SU-DHL-6 (cell line): ENCODE measurements at regions not wholly inside any gene's neighbourhood (a gene's known extent, or its start where the extent isn't known, plus 50 kb on each side); places are given as distances from the start of the nearest gene placed in this dataset.

Experiments used
- H2AFZ ChIP-seq: fragments of 200-600 bp; sonication (generic); 2 replicates; pipeline ENCODE4 v1.6.1; 2014; ENCODE audit warnings: low read depth, mild to moderate bottlenecking, moderate library complexity, mixed read lengths, antibody characterized with exemption, low read length; ENCODE audit not compliant: severe bottlenecking
- H3F3A ChIP-seq: fragments of 200-600 bp; shearing (Covaris generic); 2 replicates; pipeline ENCODE4 v1.6.0; 2016; ENCODE audit warnings: antibody characterized with exemption, mild to moderate bottlenecking; ENCODE audit not compliant: insufficient read depth
- H3K27ac ChIP-seq: fragments of 200-600 bp; sonication (generic); 2 replicates; pipeline ENCODE4 v1.5.1; 2016; ENCODE audit warnings: low read depth, mild to moderate bottlenecking, low read length, moderate library complexity, mixed read lengths
- H3K27me3 ChIP-seq: fragments of 200-600 bp; sonication (generic), shearing (Covaris generic); 2 replicates; pipeline ENCODE4 v1.6.0; 2014; ENCODE audit warnings: mild to moderate bottlenecking, low read length
- H3K36me3 ChIP-seq: fragments of 200-600 bp; sonication (generic); 2 replicates; pipeline ENCODE4 v1.6.1; 2014; ENCODE audit warnings: mild to moderate bottlenecking, low read length, mixed read lengths
- H3K4me2 ChIP-seq: fragments of 300-600, 200-600 bp; shearing (Covaris generic), sonication (generic); 2 replicates; pipeline ENCODE4 v1.6.0; 2014; ENCODE audit warnings: low read length, low read depth, mild to moderate bottlenecking; ENCODE audit not compliant: poor library complexity, severe bottlenecking
- H3K4me3 ChIP-seq: fragments of 200-600 bp; sonication (generic); 2 replicates; pipeline ENCODE4 v1.5.1; 2014; ENCODE audit warnings: antibody characterized with exemption, low read length, mild to moderate bottlenecking, mixed read lengths; ENCODE audit not compliant: insufficient read depth, poor library complexity, severe bottlenecking
- H3K79me2 ChIP-seq: fragments of 200-600 bp; sonication (generic); 2 replicates; pipeline ENCODE4 v1.6.1; 2014; ENCODE audit warnings: mild to moderate bottlenecking, low read length, moderate library complexity; ENCODE audit not compliant: insufficient read depth
- H3K9ac ChIP-seq: fragments of 200-600 bp; sonication (generic); 2 replicates; pipeline ENCODE4 v1.7.0; 2014; ENCODE audit warnings: mild to moderate bottlenecking, low read length
- H3K9me2 ChIP-seq: fragments of 200-600 bp; sonication (generic); replicated peaks from 2 replicates; pipeline ENCODE4 v1.6.1; 2014; ENCODE audit warnings: low read length; ENCODE audit not compliant: insufficient read depth
- H3K9me3 ChIP-seq: fragments of 200-600 bp; sonication (generic); 2 replicates; pipeline ENCODE4 v1.6.1; 2014; ENCODE audit warnings: low read length, mixed read lengths; ENCODE audit not compliant: insufficient read depth
- H4K20me1 ChIP-seq: fragments of 200-600 bp; sonication (generic); 2 replicates; pipeline ENCODE4 v1.6.1; 2014; ENCODE audit warnings: low read depth, mild to moderate bottlenecking, antibody characterized with exemption, low read length, moderate library complexity, mixed read lengths
- CTCF ChIP-seq: fragments of 200-600 bp; sonication (generic); IDR thresholded peaks from one replicate; pipeline ENCODE4 v1.5.1; 2017; ENCODE audit warnings: antibody characterized with exemption, mild to moderate bottlenecking, low read length, moderate library complexity; ENCODE audit not compliant: insufficient read depth, poor library complexity, severe bottlenecking
- EZH2phosphoT487 ChIP-seq: fragments of 200-600 bp; sonication (generic), shearing (Covaris generic); conservative IDR thresholded peaks from 2 replicates; pipeline ENCODE4 v1.6.1; 2018; ENCODE audit warnings: mild to moderate bottlenecking, antibody characterized with exemption, low read length, moderate library complexity, mixed read lengths

GRCh38 chr7:41814888-41815287 lies 112.0 kb upstream of the INHBA start:
- no peaks in the 10 kb centered on the region for H3K79me2 ChIP-seq
- H4K20me1 ChIP-seq, result no peaks in the 10 kb centered on the region
- H3K4me3 ChIP-seq, result no peak overlapping the region
- no peak overlapping the region for H2AFZ ChIP-seq
- H3F3A ChIP-seq, result no peaks in the 10 kb centered on the region
- H3K36me3 ChIP-seq, result no peaks in the 10 kb centered on the region
- no peak overlapping the region for H3K9ac ChIP-seq
- H3K4me2 ChIP-seq, result no peak overlapping the region
- TF ChIP-seq CTCF (no peak), EZH2phosphoT487 (no peak)
- H3K9me3 ChIP-seq, result no peaks in the 10 kb centered on the region
- no peaks in the 10 kb centered on the region for H3K27me3 ChIP-seq
- H3K27ac ChIP-seq, result no peak overlapping the region
- no peaks in the 10 kb centered on the region for H3K9me2 ChIP-seq

GRCh38 chr7:41813286-41813685 lies 110.4 kb upstream of the INHBA start:
- Histone ChIP-seq H3K36me3 (no peaks in the 10 kb centered on the region), H3K9me3 (no peaks in the 10 kb centered on the region), H3K27ac (no peak overlapping the region), H3K4me3 (no peak overlapping the region), H3K9ac (no peak overlapping the region), H3K4me2 (no peak overlapping the region), H3K27me3 (no peaks in the 10 kb centered on the region), H3F3A (no peaks in the 10 kb centered on the region), H3K9me2 (no peaks in the 10 kb centered on the region), H4K20me1 (no peaks in the 10 kb centered on the region), H2AFZ (no peak overlapping the region), H3K79me2 (no peaks in the 10 kb centered on the region)
- TF ChIP-seq CTCF (no peak), EZH2phosphoT487 (no peak)

GRCh38 chr7:41811941-41812340 lies 109.1 kb upstream of the INHBA start:
- Histone ChIP-seq H3K4me3 (no peak overlapping the region), H3F3A (no peaks in the 10 kb centered on the region), H3K36me3 (no peaks in the 10 kb centered on the region), H3K9me3 (no peaks in the 10 kb centered on the region), H3K27ac (no peak overlapping the region), H4K20me1 (no peaks in the 10 kb centered on the region), H3K4me2 (no peak overlapping the region), H3K27me3 (no peaks in the 10 kb centered on the region), H3K9ac (no peak overlapping the region), H2AFZ (no peak overlapping the region), H3K79me2 (no peaks in the 10 kb centered on the region), H3K9me2 (no peaks in the 10 kb centered on the region)
- TF ChIP-seq EZH2phosphoT487 (no peak), CTCF (no peak)
